NB4 (cell line): ENCODE measurements at regions not wholly inside any gene's neighbourhood (a gene's known extent, or its start where the extent isn't known, plus 50 kb on each side); places are given as distances from the start of the nearest gene placed in this dataset.

Source experiments
- POLR2A ChIP-seq: IDR thresholded peaks from 2 replicates; pipeline ENCODE4 v1.6.1; 2011; ENCODE audit warnings: mild to moderate bottlenecking; ENCODE audit not compliant: insufficient read length; ENCODE audit errors: extremely low read depth
- TF ChIP-seq, protein P1 (sequence below): IDR thresholded peaks from one replicate; pipeline ENCODE4 v1.5.1; 2012; ENCODE audit warnings: low read depth, low read length
- TF ChIP-seq, protein P2 (sequence below): IDR thresholded peaks from 2 replicates; pipeline ENCODE4 v1.6.1; 2011; ENCODE audit warnings: low read depth, low read length

DNA sequence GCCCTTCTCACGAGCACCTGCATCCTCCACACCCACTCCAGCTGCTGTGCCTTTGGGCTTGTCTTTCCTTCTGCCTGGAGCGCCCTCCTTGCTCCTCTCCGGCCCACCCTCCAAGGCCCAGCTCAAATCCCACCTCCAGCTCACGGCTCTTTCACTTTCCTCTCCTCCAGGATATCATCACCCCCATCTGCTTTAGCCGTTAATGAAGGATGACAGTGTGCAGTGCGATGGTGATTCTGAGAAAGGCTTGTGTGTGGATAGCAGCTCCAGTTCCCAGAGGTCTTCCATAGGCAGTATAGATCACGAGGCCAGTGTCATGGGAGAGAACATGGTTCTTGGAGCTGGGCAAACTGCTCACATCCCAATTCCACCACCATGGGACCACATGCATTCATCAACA lies 237.4 kb downstream of the TLE3 start:
- TF ChIP-seq, protein P1, sequence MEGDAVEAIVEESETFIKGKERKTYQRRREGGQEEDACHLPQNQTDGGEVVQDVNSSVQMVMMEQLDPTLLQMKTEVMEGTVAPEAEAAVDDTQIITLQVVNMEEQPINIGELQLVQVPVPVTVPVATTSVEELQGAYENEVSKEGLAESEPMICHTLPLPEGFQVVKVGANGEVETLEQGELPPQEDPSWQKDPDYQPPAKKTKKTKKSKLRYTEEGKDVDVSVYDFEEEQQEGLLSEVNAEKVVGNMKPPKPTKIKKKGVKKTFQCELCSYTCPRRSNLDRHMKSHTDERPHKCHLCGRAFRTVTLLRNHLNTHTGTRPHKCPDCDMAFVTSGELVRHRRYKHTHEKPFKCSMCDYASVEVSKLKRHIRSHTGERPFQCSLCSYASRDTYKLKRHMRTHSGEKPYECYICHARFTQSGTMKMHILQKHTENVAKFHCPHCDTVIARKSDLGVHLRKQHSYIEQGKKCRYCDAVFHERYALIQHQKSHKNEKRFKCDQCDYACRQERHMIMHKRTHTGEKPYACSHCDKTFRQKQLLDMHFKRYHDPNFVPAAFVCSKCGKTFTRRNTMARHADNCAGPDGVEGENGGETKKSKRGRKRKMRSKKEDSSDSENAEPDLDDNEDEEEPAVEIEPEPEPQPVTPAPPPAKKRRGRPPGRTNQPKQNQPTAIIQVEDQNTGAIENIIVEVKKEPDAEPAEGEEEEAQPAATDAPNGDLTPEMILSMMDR: no peak
- no peak for TF ChIP-seq POLR2A
- TF ChIP-seq, protein P2, sequence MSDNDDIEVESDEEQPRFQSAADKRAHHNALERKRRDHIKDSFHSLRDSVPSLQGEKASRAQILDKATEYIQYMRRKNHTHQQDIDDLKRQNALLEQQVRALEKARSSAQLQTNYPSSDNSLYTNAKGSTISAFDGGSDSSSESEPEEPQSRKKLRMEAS: no peak
